ENCODE measurements at regions not wholly inside any gene's neighbourhood (a gene's known extent, or its start where the extent isn't known, plus 50 kb on each side); places are given as distances from the start of the nearest gene placed in this dataset.

GRCh38 chr22:49422701-49423100, 405.0 kb downstream of the BRD1 start:
- TF ChIP-seq CTCF (conservative IDR thresholded peaks at IDR 0.05; ENCODE audit: low read depth, low read length): no peak
- no peak for TF ChIP-seq CEBPB (IDR thresholded peaks at IDR 0.05; ENCODE audit: low read depth, low read length)
- TF ChIP-seq USF2 (IDR thresholded peaks at IDR 0.05; ENCODE audit: low read depth, low read length): no peak
- TF ChIP-seq RAD21 (IDR thresholded peaks at IDR 0.05; ENCODE audit: low read length): no peak
- no peak for TF ChIP-seq SMC3 (IDR thresholded peaks at IDR 0.05; ENCODE audit: low read depth, low read length)
- no peak for TF ChIP-seq POLR2A (IDR thresholded peaks at IDR 0.05; ENCODE audit: low read depth, low read length)
- no peak for TF ChIP-seq CHD1 (IDR thresholded peaks at IDR 0.05; ENCODE audit: low read depth, low read length)
- TF ChIP-seq MAZ (IDR thresholded peaks at IDR 0.05; ENCODE audit: borderline replicate concordance, low read depth, low read length): no peak
- no peak for TF ChIP-seq ELK1 (IDR thresholded peaks at IDR 0.05; ENCODE audit: borderline replicate concordance, low read depth, low read length)
- TF ChIP-seq MXI1 (IDR thresholded peaks at IDR 0.05; ENCODE audit: borderline replicate concordance, low read depth, low read length): no peak
- TF ChIP-seq FOS (IDR thresholded peaks at IDR 0.05; ENCODE audit: low read depth, low read length): no peak
- no peak for TF ChIP-seq RCOR1 (IDR thresholded peaks at IDR 0.05; ENCODE audit: insufficient replicate concordance, low read length)
- no peak for TF ChIP-seq MAFK (IDR thresholded peaks at IDR 0.05; ENCODE audit: low read depth, low read length)

Data from IMR-90 (cell line).